Type B pancreatic cell (in vitro differentiated cells): ENCODE measurements at regions not wholly inside any gene's neighbourhood (a gene's known extent, or its start where the extent isn't known, plus 50 kb on each side); places are given as distances from the start of the nearest gene placed in this dataset.

Experiments used
- DNase-seq: peaks from one replicate; pipeline ENCODE4 v3.0.0; 2021; ENCODE audit warnings: mixed read lengths; ENCODE audit not compliant: unreplicated experiment; ENCODE audit errors: extremely low spot score
- H3K27ac Mint-ChIP-seq: 2 replicates; pipeline ENCODE4 v1.8.0; 2021; ENCODE audit warnings: mild to moderate bottlenecking, mixed read lengths
- H3K27me3 Mint-ChIP-seq: 2 replicates; pipeline ENCODE4 v1.8.0; 2021; ENCODE audit warnings: mixed read lengths
- H3K36me3 Mint-ChIP-seq: 2 replicates; pipeline ENCODE4 v1.8.0; 2021; ENCODE audit warnings: mixed read lengths
- H3K4me1 Mint-ChIP-seq: one replicate; pipeline ENCODE4 v1.8.0; 2021; ENCODE audit warnings: mixed read lengths; ENCODE audit not compliant: unreplicated experiment
- H3K4me3 Mint-ChIP-seq: 2 replicates; pipeline ENCODE4 v1.8.0; 2021; ENCODE audit warnings: mild to moderate bottlenecking, mixed read lengths
- H3K9me3 Mint-ChIP-seq: 2 replicates; pipeline ENCODE4 v1.8.0; 2021; ENCODE audit warnings: mixed read lengths
- TF ChIP-seq, protein P1 (sequence below): fragments of 200-600 bp; sonication (generic); conservative IDR thresholded peaks from 2 replicates; pipeline ENCODE4 v1.5.0; 2021; ENCODE audit warnings: antibody characterized with exemption, mild to moderate bottlenecking

DNA sequence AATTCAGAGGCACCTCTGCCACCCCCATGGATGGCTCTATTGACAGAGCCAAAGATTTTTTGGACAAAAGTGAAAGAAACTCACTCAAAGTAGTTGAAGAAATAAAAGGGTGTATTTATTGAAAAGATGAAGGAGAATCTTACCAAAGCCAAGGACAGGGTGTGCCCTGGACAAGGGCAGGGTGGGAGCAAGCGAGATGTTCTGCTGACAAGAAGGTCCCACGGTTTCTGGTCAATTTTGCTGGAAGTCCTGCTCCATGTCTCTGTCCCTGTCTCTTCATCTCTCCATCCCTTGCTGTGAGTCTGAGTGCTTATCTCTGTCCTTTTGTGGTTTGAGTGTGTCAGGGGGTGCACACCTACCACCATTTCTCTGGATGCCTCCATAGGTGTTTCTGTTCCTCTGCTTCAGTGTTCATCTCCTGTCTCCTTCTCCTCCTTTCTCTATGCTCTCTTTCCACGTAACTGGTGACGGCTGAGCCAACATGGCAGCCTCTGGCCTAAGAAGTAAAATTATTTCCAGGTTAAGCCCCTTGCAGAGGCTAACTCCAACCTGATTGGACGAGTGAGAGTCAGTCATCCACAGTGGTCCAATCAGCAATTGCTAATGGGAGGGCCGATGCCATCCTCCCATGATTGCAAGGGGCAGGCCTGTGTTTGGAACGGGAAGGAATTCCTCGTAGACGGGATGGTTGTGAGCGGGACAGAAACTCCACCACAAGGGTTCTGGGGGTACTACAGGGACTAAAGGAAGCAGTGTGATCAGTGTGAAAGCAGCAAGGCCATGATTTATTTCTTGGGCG lies 502.1 kb upstream of the CDH4 start:
- TF ChIP-seq, protein P1, sequence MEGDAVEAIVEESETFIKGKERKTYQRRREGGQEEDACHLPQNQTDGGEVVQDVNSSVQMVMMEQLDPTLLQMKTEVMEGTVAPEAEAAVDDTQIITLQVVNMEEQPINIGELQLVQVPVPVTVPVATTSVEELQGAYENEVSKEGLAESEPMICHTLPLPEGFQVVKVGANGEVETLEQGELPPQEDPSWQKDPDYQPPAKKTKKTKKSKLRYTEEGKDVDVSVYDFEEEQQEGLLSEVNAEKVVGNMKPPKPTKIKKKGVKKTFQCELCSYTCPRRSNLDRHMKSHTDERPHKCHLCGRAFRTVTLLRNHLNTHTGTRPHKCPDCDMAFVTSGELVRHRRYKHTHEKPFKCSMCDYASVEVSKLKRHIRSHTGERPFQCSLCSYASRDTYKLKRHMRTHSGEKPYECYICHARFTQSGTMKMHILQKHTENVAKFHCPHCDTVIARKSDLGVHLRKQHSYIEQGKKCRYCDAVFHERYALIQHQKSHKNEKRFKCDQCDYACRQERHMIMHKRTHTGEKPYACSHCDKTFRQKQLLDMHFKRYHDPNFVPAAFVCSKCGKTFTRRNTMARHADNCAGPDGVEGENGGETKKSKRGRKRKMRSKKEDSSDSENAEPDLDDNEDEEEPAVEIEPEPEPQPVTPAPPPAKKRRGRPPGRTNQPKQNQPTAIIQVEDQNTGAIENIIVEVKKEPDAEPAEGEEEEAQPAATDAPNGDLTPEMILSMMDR, result no peak
- H3K27ac Mint-ChIP-seq, result no peak overlapping the region
- H3K36me3 Mint-ChIP-seq, result no peaks in the 10 kb centered on the region
- H3K4me1 Mint-ChIP-seq, result peaks cover 5% of the 10 kb centered on the region
- DNase-seq, result no peak
- H3K9me3 Mint-ChIP-seq, result no peaks in the 10 kb centered on the region
- H3K27me3 Mint-ChIP-seq, result peaks cover 20% of the 10 kb centered on the region
- H3K4me3 Mint-ChIP-seq, result no peak overlapping the region

DNA sequence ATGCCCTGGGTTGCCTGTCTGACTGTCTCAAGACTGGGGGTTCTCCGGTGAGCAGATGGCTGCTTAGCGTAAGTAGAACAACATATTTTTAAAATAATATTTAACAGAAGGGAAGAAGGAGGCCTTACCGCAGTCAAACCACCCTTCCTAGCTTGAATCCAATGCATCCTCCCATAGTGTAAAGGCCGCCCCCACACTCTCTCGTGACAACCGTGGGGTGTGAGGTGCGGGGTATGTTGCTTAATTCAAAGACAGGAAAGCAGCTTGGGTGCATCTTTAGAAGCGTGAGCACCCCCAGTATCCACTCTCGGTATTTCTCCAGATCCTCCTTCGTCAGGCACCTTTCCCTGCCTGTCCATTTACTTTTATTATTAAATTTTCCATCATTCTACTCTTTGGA lies 501.2 kb upstream of the CDH4 start:
- no peaks in the 10 kb centered on the region for H3K9me3 Mint-ChIP-seq
- TF ChIP-seq, protein P1, result no peak
- no peaks in the 10 kb centered on the region for H3K36me3 Mint-ChIP-seq
- peaks cover 15% of the 10 kb centered on the region for H3K27me3 Mint-ChIP-seq
- no peak for DNase-seq
- H3K4me1 Mint-ChIP-seq, result peaks cover 5% of the 10 kb centered on the region
- no peak overlapping the region for H3K4me3 Mint-ChIP-seq
- no peak overlapping the region for H3K27ac Mint-ChIP-seq

- peaks cover 5% of the 10 kb centered on the region for H3K4me1 Mint-ChIP-seq
Measured at GRCh38 chr20:60751826-60752225, 500.2 kb upstream of the CDH4 start.

DNA sequence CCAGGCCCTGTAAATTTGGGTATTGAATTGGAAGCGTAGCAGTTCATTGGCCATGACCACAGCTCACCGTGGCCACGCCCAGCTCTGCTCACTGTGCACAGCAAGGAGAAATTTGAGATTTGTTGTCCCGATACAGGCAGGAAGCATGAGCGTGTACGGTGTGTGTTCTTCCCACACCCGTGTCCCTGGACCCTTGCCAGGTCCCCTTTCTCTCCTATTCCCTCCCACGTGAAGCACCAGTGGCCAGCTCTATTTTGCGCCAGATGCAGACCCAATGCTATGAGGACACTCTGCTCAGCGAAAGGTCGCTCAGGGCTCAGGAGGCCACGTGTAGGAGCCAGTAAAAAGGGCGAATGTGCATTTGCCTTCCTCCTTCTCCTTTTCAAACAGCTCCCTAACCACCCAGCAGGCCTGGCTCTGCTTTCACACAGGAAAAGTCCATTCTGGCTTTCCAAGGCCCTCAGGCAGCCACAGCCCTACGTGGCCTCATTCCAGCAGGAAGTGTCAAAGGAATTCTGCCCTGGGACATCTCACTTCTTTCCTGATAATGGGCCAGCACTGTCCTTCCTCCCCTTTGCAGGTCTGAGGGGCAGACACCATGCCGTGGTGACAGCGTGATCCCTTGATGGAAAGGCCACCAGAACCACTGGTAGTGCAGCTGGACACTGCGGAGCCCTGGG lies 499.2 kb upstream of the CDH4 start:
- DNase-seq, result no peak
- no peak overlapping the region for H3K27ac Mint-ChIP-seq
- H3K9me3 Mint-ChIP-seq, result no peaks in the 10 kb centered on the region
- TF ChIP-seq, protein P1, result no peak
- peaks cover 5% of the 10 kb centered on the region for H3K4me1 Mint-ChIP-seq
- H3K4me3 Mint-ChIP-seq, result no peak overlapping the region
- no peaks in the 10 kb centered on the region for H3K36me3 Mint-ChIP-seq
- H3K27me3 Mint-ChIP-seq, result peaks cover 7% of the 10 kb centered on the region

More at GRCh38 chr20:60751826-60752225, 500.2 kb upstream of the CDH4 start:
- TF ChIP-seq, protein P1, result no peak
- H3K27me3 Mint-ChIP-seq, result peaks cover 11% of the 10 kb centered on the region
- H3K9me3 Mint-ChIP-seq, result no peaks in the 10 kb centered on the region
- no peaks in the 10 kb centered on the region for H3K36me3 Mint-ChIP-seq
- no peak for DNase-seq
- no peak overlapping the region for H3K27ac Mint-ChIP-seq
- H3K4me3 Mint-ChIP-seq, result no peak overlapping the region

DNA sequence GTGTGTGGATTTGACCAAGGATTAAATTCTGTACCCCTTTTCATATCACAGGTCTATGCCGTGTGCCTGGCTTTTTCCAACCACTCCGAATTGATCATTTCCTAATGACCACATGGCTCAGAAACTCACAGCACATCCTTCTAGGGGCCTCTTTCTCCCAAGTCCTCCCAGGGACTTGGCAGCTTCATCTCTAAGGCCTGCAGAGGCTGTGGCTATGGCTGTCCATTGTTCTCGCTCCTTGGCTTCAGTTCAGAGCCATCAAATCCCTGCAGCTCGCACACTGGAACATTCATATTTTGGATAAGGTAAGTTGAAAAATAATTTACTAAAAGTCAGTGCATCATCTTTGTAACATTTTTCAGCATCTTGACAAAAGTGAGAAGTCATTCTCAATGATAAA lies 497.2 kb upstream of the CDH4 start:
- Mint-ChIP-seq H3K27me3 (no peaks in the 10 kb centered on the region), H3K36me3 (no peaks in the 10 kb centered on the region), H3K27ac (no peak overlapping the region), H3K4me3 (no peak overlapping the region), H3K4me1 (peaks cover 5% of the 10 kb centered on the region), H3K9me3 (no peaks in the 10 kb centered on the region)
- no peak for DNase-seq
- TF ChIP-seq, protein P1, result no peak
